Lung (tissue), 11 donors: ENCODE measurements at regions not wholly inside any gene's neighbourhood (a gene's known extent, or its start where the extent isn't known, plus 50 kb on each side); places are given as distances from the start of the nearest gene placed in this dataset.
A peak's percentile ranks its signal among the peaks of the same experiment; 100 is the strongest.

Source experiments
- ATAC-seq: fragments of 200-7000 bp; cut with Tn5 transposase; one replicate; pipeline ENCODE4 v1.9.1; 2020; ENCODE audit warnings: moderate number of reproducible peaks; ENCODE audit not compliant: insufficient read depth, low FRiP score
- DNase-seq, 3 donors: peaks; one replicate each; pipeline ENCODE4 v3.0.0-alpha.2; 2013 to 2017
- H3K27ac ChIP-seq, 2 donors: one replicate each; pipeline ENCODE4 v1.5.1; 2013; ENCODE audit warnings: mild to moderate bottlenecking in 2 of 2, moderate library complexity in 2 of 2, control low read depth in 1 of 2, inconsistent platforms in 1 of 2, low read depth in 1 of 2, low read length in 1 of 2
- H3K27me3 ChIP-seq, 3 donors: one replicate each; pipeline ENCODE4 v1.5.1; 2013; ENCODE audit warnings: low read length in 2 of 3; ENCODE audit not compliant: control insufficient read depth in 3 of 3, insufficient read depth in 3 of 3
- H3K36me3 ChIP-seq, 4 donors: one replicate each; pipeline ENCODE4 v1.5.1; 2013; ENCODE audit warnings: low read length in 4 of 4, mild to moderate bottlenecking in 1 of 4, moderate library complexity in 1 of 4; ENCODE audit not compliant: control insufficient read depth in 4 of 4, insufficient read depth in 4 of 4
- H3K4me1 ChIP-seq, 5 donors: one replicate each; pipeline ENCODE4 v1.5.1; 2013; ENCODE audit warnings: low read length in 5 of 5, mild to moderate bottlenecking in 2 of 5, moderate library complexity in 1 of 5; ENCODE audit not compliant: control insufficient read depth in 5 of 5, insufficient read depth in 5 of 5
- H3K4me3 ChIP-seq: one replicate; pipeline ENCODE4 v1.5.1; 2013; ENCODE audit warnings: mild to moderate bottlenecking, control low read depth, moderate library complexity
- H3K9ac ChIP-seq, 2 donors: one replicate each; pipeline ENCODE4 v1.5.1; 2013; ENCODE audit warnings: low read length in 2 of 2, control low read depth in 1 of 2; ENCODE audit not compliant: insufficient read depth in 1 of 2
- H3K9me3 ChIP-seq, 4 donors: one replicate each; pipeline ENCODE4 v1.5.1; 2013; ENCODE audit warnings: low read length in 3 of 4, mild to moderate bottlenecking in 1 of 4, moderate library complexity in 1 of 4; ENCODE audit not compliant: control insufficient read depth in 4 of 4, insufficient read depth in 3 of 4
- WGBS, 2 donors: extraction: QIAGEN DNeasy Blood & Tissue Kit; methylation state at CpG; one replicate each; pipeline ENCODE4 v1.1.7; 2013; 5-methylcytosine and 5-hydroxymethylcytosine counted together
- TF ChIP-seq, protein P1 (sequence below): IDR thresholded peaks from 2 replicates; pipeline ENCODE4 v1.5.1; 2012; ENCODE audit warnings: mild to moderate bottlenecking; ENCODE audit errors: control extremely low read depth, extremely low read depth
- donor health status: control.
- donor health status: control.
- donor health status: Bipolar disorder and iron deficiency.
- donor health status: healthy.
- donor health status: DM: yes; HTN: yes; CAD: no.

DNA sequence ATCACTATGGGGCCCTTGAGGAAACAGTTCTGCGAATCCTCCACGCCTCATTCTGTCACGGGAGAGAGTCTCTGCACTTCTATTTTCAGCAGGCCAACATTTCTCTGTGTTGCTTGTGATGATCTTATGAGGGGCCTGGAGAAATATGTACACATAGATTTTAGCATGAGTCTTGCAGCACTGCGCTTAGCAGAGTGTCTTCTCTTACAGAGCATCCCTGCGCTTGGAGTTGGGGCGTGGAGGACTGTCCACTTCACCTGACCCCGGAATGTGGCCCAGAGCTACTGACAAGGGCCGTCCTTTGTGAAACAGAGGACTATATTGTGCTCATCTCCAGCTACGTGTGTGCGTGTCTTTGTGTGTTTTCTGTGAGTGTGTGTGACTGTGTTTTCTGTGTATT is 428.2 kb upstream of the IRX4 start:
- WGBS, 2 donors, result 87 to 92% methylated on average over 10 of the region's 10 CpGs

GRCh38 chr5:2307631-2308030 is 424.9 kb upstream of the IRX4 start:
- no peak overlapping the region for H3K9ac ChIP-seq
- DNase-seq (no peak), ATAC-seq (no peak)

More for the DNA sequence above, 428.2 kb upstream of the IRX4 start:
- H3K4me3 ChIP-seq, result no peak overlapping the region
- peaks cover 0 to 24% (median 0%) of the 10 kb centered on the region in 5 donors for H3K4me1 ChIP-seq
- no peaks in the 10 kb centered on the region for H3K27me3 ChIP-seq
- no peak overlapping the region for H3K27ac ChIP-seq
- TF ChIP-seq, protein P1, sequence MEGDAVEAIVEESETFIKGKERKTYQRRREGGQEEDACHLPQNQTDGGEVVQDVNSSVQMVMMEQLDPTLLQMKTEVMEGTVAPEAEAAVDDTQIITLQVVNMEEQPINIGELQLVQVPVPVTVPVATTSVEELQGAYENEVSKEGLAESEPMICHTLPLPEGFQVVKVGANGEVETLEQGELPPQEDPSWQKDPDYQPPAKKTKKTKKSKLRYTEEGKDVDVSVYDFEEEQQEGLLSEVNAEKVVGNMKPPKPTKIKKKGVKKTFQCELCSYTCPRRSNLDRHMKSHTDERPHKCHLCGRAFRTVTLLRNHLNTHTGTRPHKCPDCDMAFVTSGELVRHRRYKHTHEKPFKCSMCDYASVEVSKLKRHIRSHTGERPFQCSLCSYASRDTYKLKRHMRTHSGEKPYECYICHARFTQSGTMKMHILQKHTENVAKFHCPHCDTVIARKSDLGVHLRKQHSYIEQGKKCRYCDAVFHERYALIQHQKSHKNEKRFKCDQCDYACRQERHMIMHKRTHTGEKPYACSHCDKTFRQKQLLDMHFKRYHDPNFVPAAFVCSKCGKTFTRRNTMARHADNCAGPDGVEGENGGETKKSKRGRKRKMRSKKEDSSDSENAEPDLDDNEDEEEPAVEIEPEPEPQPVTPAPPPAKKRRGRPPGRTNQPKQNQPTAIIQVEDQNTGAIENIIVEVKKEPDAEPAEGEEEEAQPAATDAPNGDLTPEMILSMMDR, result no peak
- H3K36me3 ChIP-seq, result no peaks in the 10 kb centered on the region
- no peak overlapping the region for H3K9ac ChIP-seq
- ATAC-seq (no peak), DNase-seq (no peak)
- peaks cover 0 to 4% (median 0%) of the 10 kb centered on the region in 4 donors for H3K9me3 ChIP-seq

DNA sequence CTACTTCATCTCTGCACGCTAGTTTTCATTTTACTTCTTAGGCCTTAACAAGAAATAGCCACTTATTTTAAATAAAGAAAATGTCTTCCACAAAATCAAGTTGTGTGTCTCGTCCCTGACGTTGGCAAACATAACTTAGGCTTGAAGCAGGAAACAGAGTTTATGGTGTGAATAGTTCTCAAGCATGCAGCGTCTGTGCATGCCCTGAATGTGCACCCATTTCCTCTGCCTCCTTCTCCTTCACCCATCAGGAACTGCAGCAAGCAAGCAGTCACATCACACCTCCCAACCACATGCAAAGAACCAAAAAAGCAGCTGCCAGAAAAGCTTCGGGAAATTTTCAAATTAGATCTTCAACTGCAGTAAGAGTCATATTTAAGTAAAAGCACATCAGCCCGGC is 424.0 kb upstream of the IRX4 start:
- TF ChIP-seq, protein P1, result no peak
- ATAC-seq, result no peak
- no peaks in the 10 kb centered on the region for H3K27me3 ChIP-seq

More at GRCh38 chr5:2307631-2308030, 424.9 kb upstream of the IRX4 start:
- WGBS, 2 donors, result 82 to 94% methylated on average over 5 of the region's 5 CpGs
- Histone ChIP-seq H3K4me1 (peaks cover 0 to 45% (median 0%) of the 10 kb centered on the region in 5 donors), H3K4me3 (no peak overlapping the region), H3K9me3 (peaks cover 0 to 2% (median 0%) of the 10 kb centered on the region in 4 donors), H3K36me3 (no peaks in the 10 kb centered on the region), H3K27ac (no peak overlapping the region), H3K27me3 (no peaks in the 10 kb centered on the region)
- TF ChIP-seq, protein P1, result no peak

DNA sequence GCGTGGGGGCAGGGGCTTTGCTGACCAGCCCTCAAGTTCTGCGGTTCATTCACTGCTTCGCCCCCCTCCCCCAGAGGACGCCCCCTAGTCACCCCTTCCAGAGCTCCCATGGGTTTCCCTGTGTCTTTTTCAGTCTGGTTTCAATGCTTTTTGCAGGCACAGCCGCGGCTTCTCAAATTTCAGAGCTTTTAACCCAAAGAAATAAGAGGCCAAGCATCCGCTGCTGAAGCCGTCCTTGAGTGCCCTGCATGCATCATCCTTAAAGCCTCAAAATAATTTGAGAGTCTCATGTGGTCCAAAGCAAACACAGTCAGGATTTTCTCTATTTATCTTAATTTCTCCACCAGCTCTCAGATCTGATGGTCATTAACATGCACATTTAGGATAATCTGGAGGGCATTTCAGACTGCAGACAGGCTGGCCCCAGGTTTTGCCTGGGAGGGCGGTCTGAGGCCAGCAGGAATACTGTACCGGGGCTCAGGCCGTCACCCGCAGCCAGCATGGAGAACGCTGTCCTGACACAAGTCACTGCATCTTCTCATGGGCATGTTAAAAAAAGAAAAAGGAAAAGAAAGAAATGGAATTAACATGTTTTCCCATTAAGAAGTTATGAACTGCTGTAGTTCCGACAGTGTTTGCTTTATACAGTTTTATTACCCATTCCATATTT is 420.8 kb upstream of the IRX4 start:
- H3K4me1 ChIP-seq, result peaks cover 0 to 28% (median 0%) of the 10 kb centered on the region in 5 donors
- 51 to 65% methylated on average over 14 of the region's 14 CpGs for WGBS, 2 donors
- no peak overlapping the region for H3K4me3 ChIP-seq
- H3K27me3 ChIP-seq, result no peaks in the 10 kb centered on the region
- no peak overlapping the region for H3K27ac ChIP-seq
- TF ChIP-seq, protein P1, result no peak
- no peak overlapping the region for H3K9ac ChIP-seq
- DNase-seq (peak; percentile 49 to 73 (median 59)), ATAC-seq (no peak)
- H3K36me3 ChIP-seq, result no peaks in the 10 kb centered on the region
- peaks cover 0 to 2% (median 0%) of the 10 kb centered on the region in 4 donors for H3K9me3 ChIP-seq

More for the DNA sequence above, 424.0 kb upstream of the IRX4 start:
- WGBS, 2 donors, result 67 to 75% methylated on average over 6 of the region's 6 CpGs
- DNase-seq, result peak in 1 of 3 donors; percentile 41
- Histone ChIP-seq H3K4me1 (peaks cover 0 to 36% (median 0%) of the 10 kb centered on the region in 5 donors), H3K4me3 (no peak overlapping the region), H3K27ac (no peak overlapping the region), H3K36me3 (no peaks in the 10 kb centered on the region), H3K9me3 (peaks cover 0 to 2% (median 0%) of the 10 kb centered on the region in 4 donors), H3K9ac (no peak overlapping the region)
